ENCODE measurements at regions not wholly inside any gene's neighbourhood (a gene's known extent, or its start where the extent isn't known, plus 50 kb on each side); places are given as distances from the start of the nearest gene placed in this dataset.

- no peak for TF ChIP-seq KLF16 (CRISPR knock-in tag; IDR thresholded peaks at IDR 0.05)
- TF ChIP-seq POLR2AphosphoS2 (IDR thresholded peaks at IDR 0.05; ENCODE audit: low read depth, low read length) = no peak
- TF ChIP-seq ARID2 (CRISPR knock-in tag; IDR thresholded peaks at IDR 0.05; ENCODE audit: borderline replicate concordance) = no peak
- TF ChIP-seq CTCF (CRISPR knock-in tag; IDR thresholded peaks at IDR 0.05) = no peak
- no peak for TF ChIP-seq CBX2 (IDR thresholded peaks at IDR 0.05; ENCODE audit: low read depth, low read length)
- no peak for TF ChIP-seq CBX2 (CRISPR knock-in tag; IDR thresholded peaks at IDR 0.05; ENCODE audit: low read depth)
- no peak for TF ChIP-seq STAG1 (CRISPR knock-in tag; IDR thresholded peaks at IDR 0.05)
- TF ChIP-seq FOXM1 (CRISPR knock-in tag; IDR thresholded peaks at IDR 0.05) = no peak
- no peak for TF ChIP-seq ZFP62 (CRISPR knock-in tag; IDR thresholded peaks at IDR 0.05)
- TF ChIP-seq EHMT2 (IDR thresholded peaks at IDR 0.05; ENCODE audit: borderline replicate concordance, low read depth, low read length) = no peak
Observed at GRCh38 chr11:38723361-38723760, 2125.3 kb upstream of the RAG2 start.

Data from HepG2 (cell line).